HEK293 (cell line): ENCODE measurements at regions not wholly inside any gene's neighbourhood (a gene's known extent, or its start where the extent isn't known, plus 50 kb on each side); places are given as distances from the start of the nearest gene placed in this dataset.

Experiments
- TF ChIP-seq, protein P1 (sequence below): fragments of 450-650 bp; formaldehyde crosslinking; IDR thresholded peaks from 2 replicates; pipeline ENCODE4 v1.5.1; 2016; ENCODE audit warnings: missing biosample characterization, missing genetic modification characterization
- TF ChIP-seq, protein P2 (sequence below): fragments of 450-650 bp; formaldehyde crosslinking; IDR thresholded peaks from 2 replicates; pipeline ENCODE4 v1.5.1; 2017; ENCODE audit warnings: missing biosample characterization, missing genetic modification characterization
- TF ChIP-seq, protein P3 (sequence below): fragments of 450-650 bp; formaldehyde crosslinking; IDR thresholded peaks from 2 replicates; pipeline ENCODE4 v1.5.1; 2016; ENCODE audit warnings: missing biosample characterization, missing genetic modification characterization

DNA sequence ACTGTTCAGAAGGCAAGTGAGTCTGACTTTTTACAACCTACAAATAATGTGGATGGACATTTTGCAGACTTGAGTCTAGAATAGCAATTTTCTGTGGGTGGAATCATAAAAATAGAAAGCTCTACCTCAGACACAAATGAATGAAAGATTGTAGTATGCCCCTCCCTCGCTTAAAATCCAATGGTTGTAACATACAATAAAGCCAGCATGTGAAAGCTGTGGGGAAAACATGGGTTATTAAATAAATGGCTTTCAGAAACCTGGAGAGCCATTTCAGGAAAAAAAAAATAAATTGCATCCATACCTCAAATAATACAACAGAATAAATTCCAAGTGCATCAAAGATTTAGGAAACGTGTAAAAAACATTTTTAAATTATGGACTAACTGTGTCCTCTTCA, 123.1 kb upstream of the MON1B start:
- TF ChIP-seq, protein P1, sequence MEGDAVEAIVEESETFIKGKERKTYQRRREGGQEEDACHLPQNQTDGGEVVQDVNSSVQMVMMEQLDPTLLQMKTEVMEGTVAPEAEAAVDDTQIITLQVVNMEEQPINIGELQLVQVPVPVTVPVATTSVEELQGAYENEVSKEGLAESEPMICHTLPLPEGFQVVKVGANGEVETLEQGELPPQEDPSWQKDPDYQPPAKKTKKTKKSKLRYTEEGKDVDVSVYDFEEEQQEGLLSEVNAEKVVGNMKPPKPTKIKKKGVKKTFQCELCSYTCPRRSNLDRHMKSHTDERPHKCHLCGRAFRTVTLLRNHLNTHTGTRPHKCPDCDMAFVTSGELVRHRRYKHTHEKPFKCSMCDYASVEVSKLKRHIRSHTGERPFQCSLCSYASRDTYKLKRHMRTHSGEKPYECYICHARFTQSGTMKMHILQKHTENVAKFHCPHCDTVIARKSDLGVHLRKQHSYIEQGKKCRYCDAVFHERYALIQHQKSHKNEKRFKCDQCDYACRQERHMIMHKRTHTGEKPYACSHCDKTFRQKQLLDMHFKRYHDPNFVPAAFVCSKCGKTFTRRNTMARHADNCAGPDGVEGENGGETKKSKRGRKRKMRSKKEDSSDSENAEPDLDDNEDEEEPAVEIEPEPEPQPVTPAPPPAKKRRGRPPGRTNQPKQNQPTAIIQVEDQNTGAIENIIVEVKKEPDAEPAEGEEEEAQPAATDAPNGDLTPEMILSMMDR = no peak
- TF ChIP-seq, protein P2, sequence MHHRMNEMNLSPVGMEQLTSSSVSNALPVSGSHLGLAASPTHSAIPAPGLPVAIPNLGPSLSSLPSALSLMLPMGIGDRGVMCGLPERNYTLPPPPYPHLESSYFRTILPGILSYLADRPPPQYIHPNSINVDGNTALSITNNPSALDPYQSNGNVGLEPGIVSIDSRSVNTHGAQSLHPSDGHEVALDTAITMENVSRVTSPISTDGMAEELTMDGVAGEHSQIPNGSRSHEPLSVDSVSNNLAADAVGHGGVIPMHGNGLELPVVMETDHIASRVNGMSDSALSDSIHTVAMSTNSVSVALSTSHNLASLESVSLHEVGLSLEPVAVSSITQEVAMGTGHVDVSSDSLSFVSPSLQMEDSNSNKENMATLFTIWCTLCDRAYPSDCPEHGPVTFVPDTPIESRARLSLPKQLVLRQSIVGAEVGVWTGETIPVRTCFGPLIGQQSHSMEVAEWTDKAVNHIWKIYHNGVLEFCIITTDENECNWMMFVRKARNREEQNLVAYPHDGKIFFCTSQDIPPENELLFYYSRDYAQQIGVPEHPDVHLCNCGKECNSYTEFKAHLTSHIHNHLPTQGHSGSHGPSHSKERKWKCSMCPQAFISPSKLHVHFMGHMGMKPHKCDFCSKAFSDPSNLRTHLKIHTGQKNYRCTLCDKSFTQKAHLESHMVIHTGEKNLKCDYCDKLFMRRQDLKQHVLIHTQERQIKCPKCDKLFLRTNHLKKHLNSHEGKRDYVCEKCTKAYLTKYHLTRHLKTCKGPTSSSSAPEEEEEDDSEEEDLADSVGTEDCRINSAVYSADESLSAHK (tag by site-specific recombination) = no peak
- TF ChIP-seq, protein P3, sequence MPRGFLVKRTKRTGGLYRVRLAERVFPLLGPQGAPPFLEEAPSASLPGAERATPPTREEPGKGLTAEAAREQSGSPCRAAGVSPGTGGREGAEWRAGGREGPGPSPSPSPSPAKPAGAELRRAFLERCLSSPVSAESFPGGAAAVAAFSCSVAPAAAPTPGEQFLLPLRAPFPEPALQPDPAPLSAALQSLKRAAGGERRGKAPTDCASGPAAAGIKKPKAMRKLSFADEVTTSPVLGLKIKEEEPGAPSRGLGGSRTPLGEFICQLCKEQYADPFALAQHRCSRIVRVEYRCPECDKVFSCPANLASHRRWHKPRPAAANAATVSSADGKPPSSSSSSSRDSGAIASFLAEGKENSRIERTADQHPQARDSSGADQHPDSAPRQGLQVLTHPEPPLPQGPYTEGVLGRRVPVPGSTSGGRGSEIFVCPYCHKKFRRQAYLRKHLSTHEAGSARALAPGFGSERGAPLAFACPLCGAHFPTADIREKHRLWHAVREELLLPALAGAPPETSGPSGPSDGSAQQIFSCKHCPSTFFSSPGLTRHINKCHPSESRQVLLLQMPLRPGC (tag by site-specific recombination) = no peak
